IMR-90 (cell line): ENCODE measurements at regions not wholly inside any gene's neighbourhood (a gene's known extent, or its start where the extent isn't known, plus 50 kb on each side); places are given as distances from the start of the nearest gene placed in this dataset.

Experiments used
- BHLHE40 ChIP-seq: fragments of 150-350 bp; IDR thresholded peaks from 2 replicates; pipeline ENCODE4 v1.6.1; 2016; ENCODE audit warnings: mild to moderate bottlenecking, low read depth, low read length
- CEBPB ChIP-seq: IDR thresholded peaks from 2 replicates; pipeline ENCODE4 v1.6.1; 2012; ENCODE audit warnings: low read depth, low read length, improper control_type of control experiment
- CTCF ChIP-seq: conservative IDR thresholded peaks from 2 replicates; pipeline ENCODE4 v1.5.1; 2012; ENCODE audit warnings: mild to moderate bottlenecking, low read depth, low read length, improper control_type of control experiment
- FOS ChIP-seq: fragments of 150-350 bp; IDR thresholded peaks from 2 replicates; pipeline ENCODE4 v1.6.1; 2016; ENCODE audit warnings: low read depth, low read length
- MAZ ChIP-seq: IDR thresholded peaks from 2 replicates; pipeline ENCODE4 v1.6.1; 2012; ENCODE audit warnings: low read depth, mild to moderate bottlenecking, low read length, improper control_type of control experiment, moderate library complexity, borderline replicate concordance
- POLR2A ChIP-seq: IDR thresholded peaks from 2 replicates; pipeline ENCODE4 v1.6.1; 2012; ENCODE audit warnings: mild to moderate bottlenecking, low read depth, low read length
- RCOR1 ChIP-seq: IDR thresholded peaks from 2 replicates; pipeline ENCODE4 v1.6.1; 2012; ENCODE audit warnings: mild to moderate bottlenecking, low read length, improper control_type of control experiment; ENCODE audit not compliant: insufficient replicate concordance
- USF2 ChIP-seq: fragments of 150-350 bp; IDR thresholded peaks from 2 replicates; pipeline ENCODE4 v1.6.1; 2017; ENCODE audit warnings: mild to moderate bottlenecking, antibody characterized with exemption, low read length, low read depth

- TF ChIP-seq BHLHE40 (no peak), POLR2A (no peak), CTCF (no peak), FOS (no peak), RCOR1 (no peak), CEBPB (no peak), MAZ (no peak), USF2 (no peak)
Measured at GRCh38 chr1:233491953-233492620, 121.8 kb upstream of the KCNK1 start.
